Bone marrow (tissue), 2 donors: ENCODE measurements at regions not wholly inside any gene's neighbourhood (a gene's known extent, or its start where the extent isn't known, plus 50 kb on each side); places are given as distances from the start of the nearest gene placed in this dataset.
"Not testable (repeated sequence)": the region's sequence is repeated elsewhere in the genome, so short reads cannot be mapped to it uniquely, and the experiment has no call there.

ENCODE experiments used
- DNase-seq, 2 donors: peaks; one replicate each; lab custom pipeline; 2025; lab: John Stamatoyannopoulos, UW

DNA sequence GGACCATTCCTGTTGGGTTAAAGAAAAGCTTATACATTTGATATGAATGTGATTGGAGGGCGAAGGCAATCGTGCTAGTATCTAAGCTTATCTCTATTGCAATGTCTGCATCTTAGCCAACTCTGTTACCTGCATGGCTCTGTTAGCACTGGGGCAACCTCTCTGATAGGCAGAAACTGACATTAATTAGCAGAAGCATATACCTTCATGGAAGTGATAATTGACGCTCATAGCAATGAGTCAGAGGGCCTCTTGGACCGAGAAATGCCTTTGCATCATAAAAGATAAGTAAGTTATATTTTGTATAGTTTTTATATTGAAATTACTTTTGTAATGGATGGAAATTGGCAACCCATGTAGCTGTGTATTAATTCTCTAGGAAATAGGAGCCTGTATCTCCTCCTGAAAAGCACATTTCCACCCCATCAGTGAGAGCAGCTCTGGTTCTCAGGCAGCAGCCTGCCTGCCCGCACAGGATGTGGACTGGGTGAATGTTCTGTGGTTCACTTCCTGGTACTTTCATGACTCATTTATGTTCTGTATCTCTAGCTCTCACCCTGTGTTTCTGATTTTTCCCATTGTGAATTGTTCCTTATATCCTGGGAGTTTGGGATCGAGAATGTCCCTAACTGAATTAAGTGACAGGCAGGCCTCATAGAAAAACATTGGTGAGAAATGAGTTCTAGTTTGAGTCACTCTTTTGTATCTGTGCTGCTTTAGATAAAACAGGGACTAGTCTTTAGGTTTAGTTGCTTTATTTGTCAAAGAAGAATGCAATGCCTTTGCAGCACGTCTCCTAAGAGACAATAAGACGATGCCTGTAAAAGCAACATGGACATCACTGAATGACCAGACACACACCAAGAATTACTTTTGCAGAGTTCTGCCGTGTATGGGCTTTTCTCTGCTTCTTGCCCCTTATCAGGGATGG, 344.9 kb downstream of the DCDC2C start:
- DNase-seq = no peak

DNA sequence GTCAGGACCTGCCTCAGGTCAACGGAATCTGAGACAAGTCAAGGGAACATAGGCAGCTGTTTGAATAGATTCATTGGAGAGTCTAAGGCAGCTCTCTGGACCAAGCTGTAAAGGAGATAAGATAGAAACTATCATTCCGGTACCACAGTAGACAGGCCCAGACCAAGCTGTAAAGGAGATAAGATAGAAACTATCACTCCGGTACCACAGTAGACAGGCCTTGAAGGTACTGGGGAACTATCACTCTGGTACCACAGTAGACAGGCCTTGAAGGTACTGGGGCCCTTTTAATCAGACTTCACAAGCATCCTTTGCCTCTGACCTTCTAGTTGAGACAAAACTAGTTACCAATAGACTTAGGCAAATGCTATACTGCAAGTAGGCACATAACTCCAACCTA, 346.1 kb downstream of the DCDC2C start:
- no peak for DNase-seq

DNA sequence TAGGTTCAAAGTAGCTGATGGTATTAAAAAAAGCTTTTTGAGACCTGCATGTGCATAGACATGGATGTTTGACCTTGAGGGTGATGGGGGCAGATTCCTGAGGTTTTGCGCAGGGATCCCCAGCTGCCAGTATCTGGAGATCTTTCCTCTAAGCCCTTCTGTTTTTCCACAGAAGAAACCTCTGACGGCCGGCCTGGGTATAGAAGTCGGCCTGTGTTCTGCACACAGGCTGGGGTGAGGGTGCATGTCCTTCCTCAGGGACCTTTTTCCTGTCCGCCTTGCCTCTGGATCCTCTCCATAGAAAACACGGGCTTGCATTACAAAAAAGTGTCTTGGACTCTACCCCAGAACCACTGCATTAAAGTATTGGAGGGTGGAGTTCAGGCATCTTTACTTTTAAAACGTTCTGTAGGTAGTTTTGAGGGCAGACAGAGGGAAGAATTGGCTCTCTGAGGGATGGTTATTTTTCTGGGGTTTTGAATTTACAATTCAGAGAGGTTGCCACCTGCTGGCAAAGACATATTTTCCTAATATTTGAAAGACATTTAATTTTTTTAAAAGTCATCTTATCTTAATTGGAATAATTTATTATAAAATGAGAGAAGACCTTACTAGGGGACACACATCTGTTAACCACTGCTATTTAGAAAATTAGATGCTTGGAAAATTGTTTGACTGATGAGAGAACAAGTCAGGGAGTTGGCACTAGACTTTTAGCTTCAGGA, 350.6 kb downstream of the DCDC2C start:
- DNase-seq = no peak

DNA sequence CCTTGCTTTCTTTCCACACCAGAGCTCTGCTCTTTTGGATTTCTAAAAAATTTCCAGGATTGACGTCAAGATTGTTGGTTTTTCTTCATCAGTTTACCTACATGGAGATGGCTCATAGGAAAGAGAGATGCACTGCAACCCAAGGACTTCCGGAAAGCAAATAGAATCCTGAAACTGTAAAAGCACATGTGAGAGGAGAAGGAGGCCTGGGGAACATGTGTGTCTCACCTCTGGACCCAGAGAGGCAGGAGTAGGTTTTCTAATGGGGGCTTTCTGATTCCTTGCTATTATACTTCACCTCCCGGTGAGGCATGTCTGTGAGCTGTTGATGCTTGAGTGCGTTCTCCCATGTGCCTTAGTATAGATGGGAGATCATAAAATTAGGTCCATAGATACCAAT, 362.8 kb downstream of the DCDC2C start:
- DNase-seq = no peak

DNA sequence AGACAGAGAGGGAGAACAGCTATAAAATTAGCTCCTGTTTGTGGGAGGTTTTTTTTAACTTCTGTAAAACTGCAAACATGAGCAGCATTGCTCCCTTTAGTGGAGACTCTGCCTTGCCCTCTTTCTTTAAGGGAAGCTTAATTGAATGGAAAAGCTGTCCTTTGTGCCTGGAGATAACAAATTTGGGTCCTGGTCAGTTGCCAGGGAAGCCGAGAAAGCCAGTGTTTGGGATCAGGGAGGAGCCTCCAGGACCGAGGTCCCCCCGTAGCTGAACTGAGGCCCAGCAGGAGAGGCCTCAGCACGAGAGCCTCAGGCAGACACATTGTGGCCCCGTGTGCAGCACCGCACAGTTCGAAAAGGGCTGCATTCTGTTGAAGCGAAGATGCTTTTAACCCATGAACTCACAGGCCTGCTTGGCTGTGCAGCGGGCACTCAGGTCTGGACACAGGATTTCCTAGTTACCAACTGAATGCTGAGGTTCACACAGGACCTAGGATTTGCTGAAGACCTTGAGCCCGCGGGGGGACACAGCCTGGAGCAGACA, 369.7 kb downstream of the DCDC2C start:
- DNase-seq = no peak

DNA sequence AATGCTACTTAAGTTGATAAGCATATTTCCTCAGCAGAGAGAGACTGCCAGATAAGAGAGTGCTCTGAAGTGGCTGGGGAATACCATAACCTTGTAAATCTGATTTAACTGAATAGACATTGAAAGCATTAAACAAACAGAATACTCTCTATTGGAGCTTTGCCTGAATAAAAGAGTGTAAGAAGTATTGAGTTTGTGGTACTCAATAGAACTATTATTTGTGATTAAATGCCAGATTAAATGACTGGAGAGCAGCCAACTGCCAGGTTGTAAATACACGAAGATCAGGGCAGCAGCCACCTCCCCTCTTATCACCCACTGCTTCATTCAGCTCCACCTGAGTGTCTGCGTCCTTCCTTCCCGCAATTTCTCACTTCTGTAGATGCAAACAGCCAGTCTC, 373.6 kb downstream of the DCDC2C start:
- no peak for DNase-seq

DNA sequence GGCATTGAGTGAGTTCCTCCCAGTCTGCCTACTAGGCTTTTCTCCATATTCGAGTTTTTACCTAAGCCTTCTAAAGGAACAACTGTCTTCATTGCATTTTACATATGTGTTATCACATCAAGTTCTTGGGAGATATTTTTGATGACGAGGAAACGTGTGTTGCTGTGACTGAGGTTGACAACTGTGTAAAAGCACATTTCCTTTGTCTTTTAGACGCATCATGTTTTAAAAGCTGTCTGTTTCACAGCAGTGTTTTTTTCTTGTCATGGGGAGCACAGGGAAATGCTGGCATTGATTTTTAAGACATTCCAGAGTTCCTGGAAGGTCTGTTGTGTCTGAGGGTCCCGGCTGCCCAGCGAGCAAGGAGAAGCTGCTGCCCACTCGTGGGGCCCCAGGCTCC, 381.8 kb downstream of the DCDC2C start:
- DNase-seq = no peak

DNA sequence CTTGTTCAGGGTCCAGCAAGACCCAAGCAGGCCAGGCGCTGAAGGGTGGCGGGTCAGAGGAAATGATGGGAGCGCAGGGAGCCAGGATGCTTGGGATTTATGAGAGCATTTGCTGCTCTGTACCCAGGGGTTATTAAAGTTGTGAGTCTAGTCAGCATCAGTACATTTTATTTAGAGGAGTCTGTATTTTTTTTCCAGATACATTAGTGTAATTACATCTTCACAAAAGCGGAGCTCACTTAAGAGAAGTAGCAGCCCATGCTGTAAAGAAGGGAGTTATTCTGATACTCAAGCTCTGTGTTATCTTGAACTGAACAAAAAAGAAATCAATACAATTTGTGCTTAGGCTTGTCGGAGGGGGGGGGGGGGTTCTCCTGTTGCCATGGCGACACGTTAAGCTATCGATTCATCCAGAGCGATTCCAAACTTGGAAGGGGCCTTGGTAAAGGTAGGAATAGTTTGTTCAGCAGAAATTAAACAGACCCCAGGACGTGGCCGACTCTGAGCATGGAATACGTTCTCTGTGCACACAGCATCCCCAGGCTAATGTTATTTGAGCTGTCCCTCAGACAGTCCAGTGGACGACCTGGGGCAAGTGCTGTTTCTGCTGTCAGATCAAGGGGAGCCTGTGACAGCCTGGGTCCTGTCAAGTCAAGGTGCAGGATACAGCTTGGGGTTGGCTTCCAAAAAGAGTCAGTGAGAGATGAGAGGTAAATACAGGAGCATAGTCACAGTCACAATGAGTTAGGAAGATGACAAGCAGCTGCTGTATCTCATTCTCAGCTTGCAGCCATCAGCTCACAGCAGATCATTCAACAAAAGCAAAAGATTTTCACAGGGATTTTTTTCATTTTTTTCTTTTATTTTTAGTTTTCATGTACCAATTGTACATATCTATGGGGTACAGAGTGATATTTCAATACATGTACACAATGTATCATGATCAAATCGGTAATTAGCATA, 387.6 kb downstream of the DCDC2C start:
- DNase-seq = no peak

DNA sequence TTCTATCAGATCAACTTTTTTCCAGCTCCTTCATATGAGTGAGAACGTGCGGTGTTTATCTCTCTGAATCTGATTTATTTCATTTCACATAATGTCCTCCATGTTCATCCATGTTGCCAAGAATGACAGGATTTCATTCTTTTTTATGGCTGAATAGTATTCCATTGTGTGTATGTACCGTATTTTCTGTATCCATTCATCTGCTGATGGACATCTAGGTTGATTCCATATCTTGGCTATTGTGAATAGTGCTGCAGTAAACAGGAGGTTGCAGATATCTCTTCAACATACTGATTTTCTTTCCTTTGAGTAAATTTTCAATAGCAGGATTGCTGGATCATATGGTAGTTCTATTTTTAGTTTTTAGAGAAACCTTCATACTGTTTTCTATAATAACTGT, 388.5 kb downstream of the DCDC2C start:
- DNase-seq = no peak

DNA sequence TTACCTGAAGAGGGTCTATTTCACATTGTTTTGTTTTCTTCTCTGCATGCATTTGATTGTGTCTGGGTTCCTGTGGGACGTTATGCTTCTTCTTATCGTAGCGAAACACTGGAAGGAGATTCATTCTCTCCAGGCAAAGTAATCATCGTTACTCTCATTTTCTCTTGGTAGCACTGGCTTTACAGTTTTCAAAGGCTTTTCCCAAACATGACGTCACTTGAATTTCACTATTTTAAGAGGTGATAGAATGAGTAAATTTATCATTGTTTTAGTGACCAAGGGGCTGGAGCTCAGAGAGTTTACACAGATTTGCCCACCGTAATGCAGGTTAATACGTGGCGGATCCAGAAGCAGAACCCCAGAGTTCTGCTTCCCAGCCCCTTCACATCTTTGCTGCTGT, 391.4 kb downstream of the DCDC2C start:
- DNase-seq = no peak

DNA sequence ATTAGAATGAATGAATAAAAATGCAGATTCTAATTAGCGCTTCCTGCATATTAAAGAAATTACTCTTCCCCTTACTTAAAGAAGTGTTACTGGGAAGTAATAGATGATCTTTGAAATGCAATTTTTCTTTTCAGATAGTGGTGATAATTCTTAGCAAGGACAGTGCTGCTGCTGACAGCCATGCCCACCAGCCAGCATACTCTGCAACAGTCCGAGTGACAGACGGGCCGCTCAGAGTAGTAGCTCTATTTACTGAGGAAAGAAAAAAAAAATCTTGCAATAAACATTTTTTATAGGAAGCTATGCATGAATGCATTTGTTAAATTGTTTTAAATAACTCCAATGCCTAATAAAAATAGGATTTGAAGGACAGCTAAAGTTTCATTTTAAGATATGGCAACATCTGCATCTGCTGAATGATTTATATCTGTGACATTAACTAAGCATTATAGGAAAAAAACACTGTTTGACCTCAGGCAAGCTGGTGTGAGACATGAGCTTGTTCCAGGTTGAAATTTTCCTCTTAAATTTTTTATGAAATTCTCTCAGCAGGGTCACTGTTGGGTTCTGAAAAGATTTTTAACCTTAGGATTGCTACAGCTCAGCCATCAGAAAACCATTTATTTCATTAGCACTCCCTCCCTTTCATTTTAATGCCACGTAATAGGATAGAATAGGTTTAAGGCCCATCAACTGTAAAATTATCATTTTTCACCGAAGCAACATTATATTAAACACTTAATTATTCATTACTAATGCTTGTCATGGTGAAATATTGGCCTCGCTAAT, 393.8 kb downstream of the DCDC2C start:
- DNase-seq = no peak

DNA sequence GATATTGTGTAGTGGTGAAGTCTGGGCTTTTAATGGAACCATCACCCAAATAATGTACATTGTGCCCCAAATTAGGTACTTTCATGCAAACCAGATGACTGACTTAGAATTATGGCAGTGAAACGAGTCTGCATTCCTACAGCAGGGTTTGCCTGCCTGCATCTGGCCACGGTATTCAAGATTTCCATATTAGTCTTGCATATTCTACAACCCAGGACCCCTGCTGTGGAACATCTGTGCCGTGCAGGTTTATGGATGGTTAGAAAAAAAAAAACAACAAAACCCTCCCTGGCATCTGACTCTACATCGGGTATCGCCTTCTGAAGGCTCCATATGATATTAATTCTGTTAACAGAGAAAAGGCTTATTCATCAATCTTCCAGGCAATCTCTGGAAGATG, 394.8 kb downstream of the DCDC2C start:
- DNase-seq = no peak

DNA sequence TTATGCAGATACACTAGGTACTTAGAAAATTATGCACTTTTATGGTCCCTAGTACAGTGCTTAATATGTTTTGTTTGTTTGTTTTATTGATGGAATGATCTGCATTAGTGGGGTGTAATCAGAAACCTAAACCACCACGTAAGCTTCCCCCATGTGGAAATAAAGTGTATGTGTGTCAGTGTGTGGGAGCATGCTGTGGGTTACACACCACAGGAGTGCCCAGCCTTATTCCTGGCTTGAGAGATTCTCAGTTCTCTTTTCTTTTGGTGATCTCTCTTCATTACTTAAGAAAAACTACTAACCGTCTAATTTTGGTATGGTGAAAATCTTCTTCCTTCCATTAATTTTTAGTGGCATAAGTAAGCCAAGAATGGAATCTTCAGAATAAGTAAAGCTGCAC, 398.6 kb downstream of the DCDC2C start:
- no peak for DNase-seq

DNA sequence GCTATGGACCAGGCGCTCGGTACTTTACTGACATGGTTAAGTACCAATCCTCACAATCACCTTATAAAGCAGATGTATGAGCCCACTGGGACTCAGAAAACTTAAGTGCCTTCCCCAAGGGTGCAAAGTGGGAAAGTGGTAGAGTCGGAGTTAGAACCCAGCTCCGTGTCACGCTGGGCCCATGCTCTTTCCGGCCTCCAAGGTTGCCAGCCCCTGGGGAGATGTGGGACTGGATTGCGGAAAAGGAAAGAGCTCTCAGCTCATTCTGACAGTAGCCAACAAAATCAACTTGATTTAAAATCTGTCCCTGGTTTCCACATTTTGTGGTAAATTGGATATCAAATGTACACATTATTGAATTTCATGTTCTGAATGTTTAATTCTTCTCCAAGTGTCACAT, 403.8 kb downstream of the DCDC2C start:
- DNase-seq = no peak

DNA sequence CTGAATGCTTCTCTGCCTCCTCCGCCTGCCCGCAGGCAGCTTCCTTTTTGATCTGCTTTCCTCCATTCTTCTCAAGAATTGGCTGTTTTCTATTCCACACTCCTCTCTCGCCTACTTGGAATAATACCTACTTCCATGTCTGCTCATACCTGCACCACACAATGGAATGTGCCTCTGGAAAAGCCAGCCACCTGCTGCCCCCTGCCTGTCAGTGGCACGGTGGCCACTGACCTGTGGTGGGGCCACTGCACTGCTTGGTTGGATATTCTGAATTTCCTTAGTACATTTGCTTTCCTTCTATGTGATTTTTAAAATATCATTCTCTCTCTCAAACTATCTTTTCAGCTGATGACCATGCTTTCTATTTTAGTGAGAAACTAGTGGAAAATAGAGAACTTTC, 406.9 kb downstream of the DCDC2C start:
- no peak for DNase-seq

DNA sequence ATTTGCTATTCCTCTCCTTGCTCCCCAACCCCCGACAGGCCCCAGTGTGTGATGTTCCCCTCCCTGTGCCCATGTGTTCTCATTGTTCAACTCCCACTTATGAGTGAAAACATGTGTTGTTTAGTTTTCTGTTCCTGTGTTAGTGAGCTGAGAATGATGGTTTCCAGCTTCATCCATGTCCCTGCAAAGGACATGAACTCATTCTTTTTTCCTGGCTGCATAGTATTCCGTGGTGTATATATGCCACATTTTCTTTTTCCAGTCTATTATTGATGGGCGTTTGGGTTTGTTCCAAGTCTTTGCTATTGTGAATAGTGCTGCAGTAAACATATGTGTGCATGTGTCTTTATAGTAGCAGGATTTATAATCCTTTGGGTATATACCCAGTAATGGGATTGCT, 412.1 kb downstream of the DCDC2C start:
- DNase-seq = not testable (repeated sequence)

DNA sequence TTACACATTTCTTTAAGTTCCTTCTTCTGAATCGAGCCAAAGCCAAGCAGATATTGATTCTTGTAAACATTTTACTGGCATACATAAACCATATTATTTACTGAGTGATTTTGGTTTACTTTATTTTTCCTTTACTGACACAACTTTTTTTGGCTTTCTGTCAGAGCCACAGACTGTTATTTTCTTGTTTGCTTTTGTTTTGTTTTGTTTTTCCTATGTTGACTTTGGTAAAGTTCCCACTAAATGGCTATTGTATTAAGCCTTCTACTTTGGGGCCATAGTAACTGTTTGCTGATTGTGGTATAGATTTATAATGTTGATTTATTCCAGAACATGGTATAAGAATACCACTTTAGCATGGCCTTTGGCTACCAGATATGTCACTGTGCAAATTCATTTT, 419.4 kb downstream of the DCDC2C start:
- no peak for DNase-seq

DNA sequence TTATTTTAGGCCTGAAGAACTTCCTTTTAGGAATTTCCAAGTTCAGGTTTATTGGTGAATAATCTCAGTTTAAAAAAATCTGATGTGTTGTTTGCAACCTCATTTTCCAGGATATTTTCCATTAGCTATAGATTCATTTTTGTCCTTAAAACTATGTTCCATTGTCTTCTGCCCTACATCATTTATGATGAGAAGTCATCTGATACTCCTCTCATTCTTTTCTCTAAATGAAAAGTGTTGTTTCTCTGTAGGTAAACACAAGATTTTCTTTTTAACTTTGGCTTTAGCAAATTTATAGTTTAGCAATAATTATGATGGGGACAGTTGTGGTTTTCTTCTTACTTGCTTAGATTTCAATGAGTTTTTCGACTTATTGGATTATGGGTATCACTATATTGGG, 427.3 kb downstream of the DCDC2C start:
- DNase-seq = no peak

DNA sequence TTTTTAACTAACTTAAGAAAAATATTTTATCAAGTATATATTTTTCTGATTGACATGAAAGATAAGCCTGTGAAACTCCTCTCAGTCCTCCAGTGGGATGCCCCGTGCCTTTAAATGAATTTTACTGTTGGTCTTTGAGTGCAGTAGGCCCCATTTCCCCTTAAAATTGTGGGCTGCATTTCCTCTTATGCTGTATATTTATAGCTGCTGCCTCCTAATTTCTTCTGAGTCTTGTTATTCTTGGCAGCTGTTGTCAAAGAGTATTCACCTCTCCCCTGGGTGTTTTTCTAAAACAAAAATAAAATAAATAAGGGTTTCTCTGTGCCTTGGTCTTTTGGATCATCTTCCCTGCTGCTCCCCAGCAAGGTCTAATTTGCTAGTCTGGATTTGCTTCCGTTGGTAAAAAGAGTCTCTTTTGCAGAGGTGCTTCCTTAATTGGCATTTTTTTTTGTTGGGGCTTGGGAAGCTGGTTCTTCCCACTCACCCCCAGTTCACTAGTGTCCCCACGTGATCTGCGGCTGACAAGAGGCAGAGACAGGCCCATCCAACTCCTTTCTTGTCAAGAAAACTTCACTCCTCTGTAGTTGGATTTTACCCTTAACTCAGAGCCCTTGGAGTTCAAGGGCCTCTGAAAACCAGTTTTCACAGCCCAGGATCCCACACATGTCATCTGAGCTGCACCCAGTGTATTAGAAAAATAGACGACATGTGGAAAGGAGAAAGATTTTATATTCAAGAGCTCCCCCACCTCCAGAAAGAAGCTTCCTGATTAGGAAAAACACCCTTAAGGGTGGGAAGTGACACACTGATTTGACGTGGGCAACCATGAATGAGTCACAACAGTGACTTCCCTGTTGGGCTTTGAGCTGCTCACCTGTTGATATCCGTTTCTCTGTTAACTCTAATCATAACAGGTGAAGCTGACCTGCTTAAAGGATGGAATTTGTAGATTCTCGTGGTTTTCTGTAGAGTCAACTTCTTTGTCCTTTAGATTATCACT, 431.5 kb downstream of the DCDC2C start:
- DNase-seq = no peak

DNA sequence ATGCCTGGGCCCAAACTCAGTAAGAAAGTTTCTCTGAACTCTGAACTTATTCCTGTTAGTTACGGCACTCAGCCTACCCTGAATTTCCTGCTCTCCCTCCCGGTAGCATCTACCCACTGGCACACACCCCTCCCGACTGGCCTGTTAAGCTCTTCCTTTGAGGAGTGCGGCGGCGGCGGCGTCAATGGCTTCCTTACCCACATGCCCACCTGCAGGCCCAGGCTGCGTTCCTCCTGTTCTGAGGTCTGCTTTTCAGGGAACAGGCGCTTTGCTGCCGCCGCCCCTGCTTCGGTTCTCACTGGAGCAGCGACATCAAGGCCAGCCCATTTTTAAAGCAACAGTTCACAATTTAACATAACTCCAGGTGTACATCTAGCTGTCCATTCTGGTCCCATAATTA, 432.4 kb downstream of the DCDC2C start:
- DNase-seq = no peak
